HG03025 (cell line): ENCODE measurements at regions not wholly inside any gene's neighbourhood (a gene's known extent, or its start where the extent isn't known, plus 50 kb on each side); places are given as distances from the start of the nearest gene placed in this dataset.
A peak's percentile ranks its signal among the peaks of the same experiment; 100 is the strongest.

ENCODE experiments used
- ATAC-seq: cut with Tn5 transposase; IDR thresholded peaks from one replicate; pipeline ENCODE4 v1.9.1; 2021; ENCODE audit warnings: mild to moderate bottlenecking, moderate library complexity; ENCODE audit not compliant: unreplicated experiment, low FRiP score

DNA sequence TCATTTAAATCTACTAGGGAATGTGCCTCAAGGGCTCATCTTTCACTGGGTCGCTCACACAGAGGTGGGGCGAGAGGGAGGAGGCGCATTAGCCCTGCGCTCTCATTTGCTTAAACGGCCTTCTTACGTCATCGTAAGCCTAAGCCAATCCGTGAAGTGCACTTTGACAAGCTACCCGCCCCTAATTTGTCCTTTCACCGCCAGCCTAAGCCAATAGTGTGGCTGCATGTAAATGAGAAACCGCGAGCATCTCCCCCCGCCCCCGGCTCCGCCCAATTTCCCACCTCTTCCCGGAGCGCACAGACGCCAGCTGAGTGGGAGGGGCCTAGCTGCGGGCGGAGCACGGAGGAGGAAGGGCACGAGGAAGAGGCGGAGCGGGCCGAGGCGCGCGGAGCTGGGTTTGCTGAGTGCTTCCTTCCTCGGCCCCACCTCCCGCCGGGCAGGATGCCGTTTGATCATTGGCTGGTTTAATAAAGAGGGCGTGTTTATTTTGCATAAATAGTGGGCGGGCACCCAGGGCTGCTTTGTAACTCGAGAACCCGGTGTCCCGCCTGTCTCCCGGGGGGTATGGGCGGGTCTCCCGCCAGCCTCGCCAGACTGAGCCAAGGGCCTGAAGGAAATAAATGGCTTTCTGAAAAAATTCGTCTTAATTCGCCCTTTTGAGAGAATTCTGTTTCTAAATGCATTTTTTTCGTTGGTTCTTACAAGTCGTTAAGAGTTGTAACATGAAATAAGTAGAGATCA is 289.6 kb upstream of the NFE2L3 start:
- ATAC-seq: peak; percentile 89

DNA sequence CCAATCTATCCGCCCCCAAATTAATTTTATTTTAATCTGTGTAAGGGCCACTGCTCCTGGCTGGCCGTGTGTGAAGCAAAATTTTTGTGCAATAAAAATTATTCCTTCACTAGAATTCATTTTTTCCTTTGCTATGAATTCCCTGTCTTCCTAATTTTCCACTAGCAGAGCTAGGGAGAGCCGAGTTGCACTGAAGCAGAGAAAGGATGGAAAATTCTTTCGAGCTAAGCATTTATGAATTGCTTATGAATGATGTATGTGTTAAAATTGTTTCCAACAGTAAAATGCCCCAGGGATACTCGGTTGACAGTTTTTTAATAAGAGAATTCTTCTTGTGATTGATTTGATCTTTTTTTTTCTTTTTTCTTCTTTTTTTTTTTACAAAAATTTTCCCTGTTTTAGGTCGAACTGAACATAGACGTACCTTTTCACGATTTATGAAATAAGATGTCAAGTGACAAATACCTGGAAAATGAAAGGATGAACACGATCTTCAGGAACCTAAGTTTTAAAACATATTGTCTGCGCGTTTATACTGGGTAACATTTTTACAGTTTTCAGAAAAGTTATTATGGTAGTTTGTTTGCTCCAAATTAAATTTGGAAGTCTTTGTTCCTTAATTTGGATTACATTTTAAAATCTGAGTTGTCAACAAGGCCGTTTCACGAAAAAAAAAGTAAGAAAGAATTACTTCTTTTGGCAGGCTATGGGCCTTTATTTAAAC is 288.8 kb upstream of the NFE2L3 start:
- ATAC-seq: no peak

- ATAC-seq: no peak
Observed at GRCh38 chr7:25863729-25864110, 288.3 kb upstream of the NFE2L3 start.

DNA sequence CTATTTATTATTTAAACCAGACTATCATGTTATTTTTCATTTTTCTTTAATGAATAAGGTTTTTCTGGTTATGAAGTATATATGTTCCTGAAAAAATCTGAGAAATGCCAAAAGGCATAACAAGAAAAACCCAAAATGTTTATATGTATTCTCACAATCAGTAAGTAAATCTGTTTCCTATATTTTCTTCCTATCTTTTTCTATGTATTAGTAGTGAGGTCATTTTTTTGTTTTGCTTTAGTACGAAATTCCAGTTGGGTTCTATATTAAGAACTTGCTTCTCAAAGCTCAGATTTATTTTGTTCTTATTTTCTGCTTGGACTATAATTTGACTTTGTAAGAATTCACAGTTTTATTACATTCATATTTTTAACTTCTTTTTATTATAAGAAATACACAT is 287.5 kb upstream of the NFE2L3 start:
- no peak for ATAC-seq

- no peak for ATAC-seq
Observed at GRCh38 chr7:25864943-25865751, 286.9 kb upstream of the NFE2L3 start.

DNA sequence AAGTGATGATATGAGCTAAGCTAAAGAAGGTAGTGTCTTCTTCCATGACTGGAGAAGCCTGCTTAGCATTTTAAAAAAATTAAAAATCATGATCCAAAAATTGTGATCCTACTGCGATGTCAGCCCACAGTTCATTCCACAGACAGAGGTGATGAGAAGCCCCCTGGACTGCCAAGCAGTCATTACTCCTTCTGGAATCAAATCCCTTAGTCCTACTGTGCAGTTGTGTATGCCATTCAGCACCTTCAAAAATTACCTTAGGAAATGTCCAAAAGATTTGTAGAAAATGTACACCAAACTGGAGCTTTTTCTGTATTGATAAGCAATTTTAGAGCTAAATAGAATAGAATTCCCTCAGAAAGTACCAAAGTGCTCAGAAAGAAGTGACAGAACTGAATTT is 283.5 kb upstream of the NFE2L3 start:
- no peak for ATAC-seq

DNA sequence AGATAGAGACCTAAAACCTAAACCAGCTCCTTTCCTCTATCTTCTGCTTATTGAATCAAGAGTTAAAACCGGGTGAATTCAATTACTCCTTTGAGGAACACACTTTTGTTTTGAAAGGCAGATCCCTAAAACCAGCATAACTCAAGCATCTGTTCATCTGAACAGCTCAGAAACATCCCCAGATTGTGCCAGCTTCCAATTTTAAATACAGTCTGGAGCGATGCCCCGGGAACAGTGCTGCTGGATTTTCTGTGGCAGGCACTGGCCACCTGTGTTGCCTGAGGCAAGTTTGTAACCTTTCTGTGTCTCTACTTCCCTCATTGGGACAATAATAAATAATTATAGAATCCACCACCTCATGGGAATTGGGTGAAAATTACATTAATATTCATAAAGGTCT is 281.4 kb upstream of the NFE2L3 start:
- ATAC-seq: no peak

DNA sequence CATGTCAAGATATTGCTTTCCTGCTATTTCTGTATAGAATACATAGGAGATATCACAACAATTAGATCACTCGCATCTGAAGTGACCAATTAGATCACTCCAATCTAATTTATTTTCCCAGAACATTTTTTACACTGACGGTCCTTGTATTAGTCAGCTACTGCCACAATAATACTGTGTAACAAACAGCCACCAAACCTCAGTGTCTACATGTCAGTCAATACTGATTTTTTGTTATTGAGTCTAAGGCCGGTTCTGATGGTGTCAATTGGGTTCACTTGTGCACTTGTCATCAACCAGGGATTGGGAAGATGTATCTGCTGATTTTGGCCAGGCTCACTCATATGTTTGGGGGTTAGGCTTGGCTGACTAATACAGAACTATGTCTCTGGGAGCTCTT is 275.9 kb upstream of the NFE2L3 start:
- ATAC-seq: no peak

DNA sequence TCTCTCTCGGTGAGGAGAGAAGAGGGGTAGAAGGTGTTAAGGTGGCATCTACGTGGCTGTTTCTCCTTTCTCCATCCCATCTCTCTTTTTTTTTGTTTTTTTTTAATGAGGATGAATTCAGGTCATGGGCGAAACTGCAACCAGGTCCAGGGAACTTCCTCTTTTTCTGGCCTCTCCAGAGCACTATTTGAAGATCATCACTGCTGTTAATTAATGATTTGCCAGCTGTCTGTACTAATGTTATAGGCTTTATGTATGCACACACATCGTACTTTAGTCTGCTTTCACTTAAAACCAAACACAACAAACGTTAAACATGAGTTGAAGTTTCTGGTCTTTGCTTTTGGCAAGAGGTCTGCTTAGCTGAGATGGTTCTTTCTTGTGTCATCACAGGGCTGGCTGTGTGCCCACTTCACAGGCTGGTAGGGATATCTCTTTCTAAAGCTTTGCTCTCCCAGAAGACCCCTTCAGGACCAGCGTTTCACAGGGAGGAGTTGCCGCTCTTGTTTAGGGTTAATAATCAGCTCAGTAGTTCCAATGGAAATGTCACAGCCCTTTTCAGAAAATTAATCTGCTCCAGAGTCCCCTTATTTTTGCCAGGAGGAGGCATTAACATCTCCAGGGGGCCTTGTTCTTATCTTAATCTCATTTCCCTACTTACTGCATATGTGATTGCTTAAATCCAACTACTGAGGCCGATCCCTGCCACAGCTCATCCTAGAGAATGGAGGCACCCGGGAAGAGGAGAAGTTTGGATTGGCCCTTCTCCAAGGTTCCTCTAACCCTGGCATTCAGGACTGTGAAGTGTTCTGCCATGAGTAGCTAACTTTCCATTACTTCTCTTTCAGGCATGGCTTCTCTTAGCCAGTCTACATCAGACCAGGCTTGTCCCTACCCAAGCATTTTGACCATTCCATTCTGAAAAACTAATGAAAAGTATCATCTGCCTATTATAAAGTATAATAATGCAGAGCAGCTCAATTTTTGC is 273.9 kb upstream of the NFE2L3 start:
- ATAC-seq: no peak

DNA sequence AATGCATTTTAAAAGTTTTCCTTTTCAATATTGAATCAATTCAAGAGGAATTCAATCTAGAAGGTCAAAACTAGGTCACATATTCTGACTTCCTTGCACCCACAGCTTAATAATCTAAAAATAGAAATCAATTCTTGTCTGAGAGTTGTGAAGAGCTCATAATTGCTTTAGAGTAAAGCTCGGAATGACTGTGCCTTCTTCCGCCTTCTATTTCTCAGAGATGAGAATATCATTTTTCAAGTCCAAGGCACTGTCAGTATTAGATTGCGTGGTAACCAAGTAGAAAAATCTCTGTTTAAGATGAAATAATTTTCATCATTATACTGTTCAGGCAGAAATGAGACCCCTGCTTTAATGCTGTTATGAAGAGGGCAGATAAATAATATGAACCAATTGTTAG is 272.2 kb upstream of the NFE2L3 start:
- no peak for ATAC-seq

GRCh38 chr7:25881317-25882037 is 270.5 kb upstream of the NFE2L3 start:
- no peak for ATAC-seq

GRCh38 chr7:25882151-25882773 is 269.7 kb upstream of the NFE2L3 start:
- no peak for ATAC-seq

- no peak for ATAC-seq
Observed at GRCh38 chr7:25884265-25884828, 267.7 kb upstream of the NFE2L3 start.

GRCh38 chr7:25885057-25885576 is 266.9 kb upstream of the NFE2L3 start:
- no peak for ATAC-seq

DNA sequence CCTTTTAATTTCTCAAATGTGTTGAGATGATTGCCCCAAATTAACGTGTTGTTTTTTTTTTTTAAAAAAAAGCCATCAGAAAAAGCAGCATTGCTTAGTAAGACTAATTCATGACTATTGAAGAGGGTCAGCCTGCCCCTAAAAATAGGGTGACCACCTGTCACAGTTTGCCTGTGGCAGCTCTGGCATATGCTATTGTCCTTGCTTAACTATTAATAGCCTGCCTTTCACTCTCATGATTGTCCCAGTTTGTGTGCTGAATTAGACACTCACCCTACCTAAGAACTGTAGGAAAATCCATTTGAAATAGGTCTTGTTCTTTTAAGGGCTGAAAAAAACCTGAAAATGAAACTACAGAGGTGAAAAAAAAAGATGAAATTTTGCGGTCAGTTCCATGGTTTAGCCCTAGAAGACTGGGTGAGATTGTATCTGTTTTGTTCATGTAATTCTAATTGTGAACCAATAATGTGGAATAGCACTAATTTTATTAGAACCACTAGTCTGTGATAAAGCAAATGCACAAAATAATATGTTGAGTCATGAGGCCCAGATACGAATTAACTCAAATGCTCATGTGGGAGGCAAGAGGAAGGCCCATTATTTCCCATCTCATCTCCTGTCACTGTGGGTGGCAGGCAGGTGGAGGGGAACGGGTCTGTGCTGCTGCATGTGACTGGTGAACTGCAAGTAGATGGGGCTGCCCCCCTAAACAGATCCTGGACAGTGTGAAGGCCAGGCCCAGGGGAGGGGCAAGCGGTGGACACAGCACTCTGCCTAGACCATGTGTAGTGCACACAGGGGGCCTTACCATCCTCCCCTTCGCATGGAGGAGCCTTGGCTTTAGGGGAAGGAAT is 265.4 kb upstream of the NFE2L3 start:
- no peak for ATAC-seq

DNA sequence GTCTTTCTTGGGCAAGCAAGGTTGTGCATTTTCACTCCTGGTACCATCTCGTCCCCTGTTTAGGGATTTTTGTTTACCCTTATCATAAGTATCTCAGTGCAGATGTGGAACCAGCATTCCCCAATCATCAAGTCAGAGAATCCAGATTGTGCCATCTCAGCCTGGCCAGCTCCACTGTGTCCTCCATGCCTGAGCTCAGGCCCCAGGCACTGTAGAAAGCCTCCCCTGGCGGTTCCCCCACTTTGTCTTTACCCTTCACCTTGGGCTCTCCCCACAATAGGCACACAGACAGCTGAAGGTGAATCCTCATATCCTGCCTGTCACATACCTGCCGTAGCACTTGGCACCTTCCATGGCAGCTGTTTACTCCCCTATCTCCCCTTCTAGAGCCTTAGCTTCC is 264.7 kb upstream of the NFE2L3 start:
- ATAC-seq: no peak

GRCh38 chr7:25887795-25888559 is 264.0 kb upstream of the NFE2L3 start:
- ATAC-seq: no peak
